ENCODE measurements at regions not wholly inside any gene's neighbourhood (a gene's known extent, or its start where the extent isn't known, plus 50 kb on each side); places are given as distances from the start of the nearest gene placed in this dataset.

- TF ChIP-seq ZNF175 (tag by site-specific recombination; IDR thresholded peaks at IDR 0.05): no peak
- no peak for TF ChIP-seq ZEB2 (tag by site-specific recombination; IDR thresholded peaks at IDR 0.05)
- no peak for TF ChIP-seq REST (tag by site-specific recombination; IDR thresholded peaks at IDR 0.05)
- TF ChIP-seq PRDM10 (tag by site-specific recombination; IDR thresholded peaks at IDR 0.05): no peak
- TF ChIP-seq CTCF (tag by site-specific recombination; IDR thresholded peaks at IDR 0.05): no peak
- TF ChIP-seq ZNF239 (tag by site-specific recombination; IDR thresholded peaks at IDR 0.05): no peak
- no peak for TF ChIP-seq ZNF148 (tag by site-specific recombination; IDR thresholded peaks at IDR 0.05; ENCODE audit: borderline replicate concordance)
- no peak for TF ChIP-seq ZNF580 (tag by site-specific recombination; IDR thresholded peaks at IDR 0.05)
- no peak for TF ChIP-seq ZBTB49 (tag by site-specific recombination; IDR thresholded peaks at IDR 0.05; ENCODE audit: low read depth)
Measured at GRCh38 chr6:81690073-81690472, 62.4 kb downstream of the TENT5A start.
